ENCODE measurements at regions not wholly inside any gene's neighbourhood (a gene's known extent, or its start where the extent isn't known, plus 50 kb on each side); places are given as distances from the start of the nearest gene placed in this dataset.

DNA sequence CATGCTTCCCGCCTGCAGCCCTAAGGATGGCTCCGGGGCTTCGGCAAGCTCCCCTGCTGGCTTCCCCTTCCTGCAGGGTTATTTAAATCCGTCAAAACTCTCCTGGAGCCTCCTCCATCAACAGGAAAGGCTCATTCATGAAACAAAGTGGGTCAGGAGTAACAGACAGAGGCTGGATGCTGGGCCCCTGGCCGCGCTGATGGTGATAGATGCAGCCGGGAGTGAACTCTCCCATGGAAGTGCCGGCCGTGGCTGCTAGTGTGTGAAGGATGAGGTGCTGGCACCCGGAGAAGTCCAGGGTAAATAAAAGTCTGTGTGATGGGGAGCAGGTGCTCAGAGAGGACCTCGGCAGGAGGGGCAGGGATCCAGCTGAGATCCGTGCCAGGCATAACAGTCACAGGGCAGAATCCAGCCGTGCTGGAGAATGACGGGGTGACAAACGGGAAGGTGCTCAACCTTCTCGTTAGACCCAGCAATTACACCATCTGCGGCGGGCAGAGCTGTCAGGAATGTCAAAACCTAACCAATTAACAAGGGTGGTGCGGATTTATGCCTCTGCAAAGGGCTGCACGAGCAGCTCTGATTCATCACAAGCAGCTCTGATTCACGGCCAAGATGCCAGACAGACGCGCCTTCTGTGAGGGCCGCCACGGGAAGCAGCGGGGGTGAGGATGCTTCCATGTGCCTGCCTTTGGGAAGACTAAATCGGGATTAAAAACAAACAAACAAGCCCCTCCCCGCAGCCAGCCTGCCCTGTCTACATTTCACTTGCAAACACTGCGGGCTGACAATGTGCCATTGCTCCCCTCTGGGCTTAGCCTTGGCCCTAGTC lies 55.6 kb downstream of the SYNE3 start:
- DNase-seq: no peak
- H3K27me3 Mint-ChIP-seq: no peaks in the 10 kb centered on the region
- H3K9me3 Mint-ChIP-seq: no peaks in the 10 kb centered on the region
- Histone ChIP-seq H3K4me3 (ENCODE audit: low read length) (no peak overlapping the region), H3K9me3 (ENCODE audit: low read length) (no peaks in the 10 kb centered on the region), H3K27me3 (ENCODE audit: insufficient read depth, low read length, poor library complexity, severe bottlenecking) (no peaks in the 10 kb centered on the region), H3K27ac (ENCODE audit: low read depth, low read length) (no peak overlapping the region), H3K4me1 (ENCODE audit: insufficient read depth, low read length) (peaks cover 57% of the 10 kb centered on the region), H3K36me3 (ENCODE audit: insufficient read depth, low read length) (peaks cover 12% of the 10 kb centered on the region)
- no peak overlapping the region for H3K4me3 Mint-ChIP-seq
- peak overlapping the region in 7 of 8 donors; percentile 54 to 98 (median 94) for H3K27ac Mint-ChIP-seq
- peaks cover 42 to 57% (median 44%) of the 10 kb centered on the region in 3 donors for H3K4me1 Mint-ChIP-seq
- CTCF ChIA-PET: interaction anchor here (3.7 to 4.5 kb wide), 2 partner anchors 18 to 66 kb away, joined by 11 to 23 read pairs; no protein-coding TSS in a partner anchor
- POLR2A ChIA-PET: no interaction called here
- peaks cover 0 to 59% (median 6%) of the 10 kb centered on the region in 3 donors for H3K36me3 Mint-ChIP-seq

DNA sequence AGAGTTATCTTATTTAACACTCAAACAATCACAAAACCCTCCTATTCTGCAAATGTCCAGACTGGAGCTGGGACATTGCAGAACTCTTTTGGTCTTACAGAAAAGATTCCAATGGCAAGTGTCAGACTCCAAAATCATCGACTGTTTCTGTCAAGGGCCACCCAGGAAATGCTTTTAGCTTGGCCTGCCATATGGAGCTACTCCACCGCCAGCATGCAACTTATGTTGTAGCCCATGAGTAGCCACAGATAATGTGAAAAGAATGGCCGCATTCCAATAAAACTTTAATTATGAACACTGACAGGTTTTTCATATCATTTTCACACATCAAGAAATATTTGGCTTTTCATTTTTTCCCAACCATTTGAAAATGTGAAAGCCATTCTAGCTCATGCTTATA lies 57.5 kb downstream of the SYNE3 start:
- DNase-seq: no peak
- H3K27ac ChIP-seq (ENCODE audit: low read depth, low read length): no peak overlapping the region
- Mint-ChIP-seq H3K4me1 (peaks cover 25 to 37% (median 26%) of the 10 kb centered on the region in 3 donors), H3K9me3 (no peaks in the 10 kb centered on the region), H3K27me3 (no peaks in the 10 kb centered on the region), H3K27ac (peak overlapping the region in 3 of 8 donors; percentile 22 to 80 (median 63)), H3K36me3 (peaks cover 0 to 59% (median 5%) of the 10 kb centered on the region in 3 donors), H3K4me3 (no peak overlapping the region)
- peaks cover 17% of the 10 kb centered on the region for H3K36me3 ChIP-seq (ENCODE audit: insufficient read depth, low read length)
- no peaks in the 10 kb centered on the region for H3K9me3 ChIP-seq (ENCODE audit: low read length)
- peaks cover 37% of the 10 kb centered on the region for H3K4me1 ChIP-seq (ENCODE audit: insufficient read depth, low read length)
- POLR2A ChIA-PET: interaction anchor here (0.7 kb wide), 1 partner anchor 29 kb away, joined by 3 read pairs; no protein-coding TSS in a partner anchor
- no peak overlapping the region for H3K4me3 ChIP-seq (ENCODE audit: low read length)
- H3K27me3 ChIP-seq (ENCODE audit: insufficient read depth, low read length, poor library complexity, severe bottlenecking): no peaks in the 10 kb centered on the region
- CTCF ChIA-PET: interaction anchor here (0.8 to 3.4 kb wide), 7 partner anchors 8 to 68 kb away, joined by 3 to 12 read pairs (median 4); no protein-coding TSS in a partner anchor

DNA sequence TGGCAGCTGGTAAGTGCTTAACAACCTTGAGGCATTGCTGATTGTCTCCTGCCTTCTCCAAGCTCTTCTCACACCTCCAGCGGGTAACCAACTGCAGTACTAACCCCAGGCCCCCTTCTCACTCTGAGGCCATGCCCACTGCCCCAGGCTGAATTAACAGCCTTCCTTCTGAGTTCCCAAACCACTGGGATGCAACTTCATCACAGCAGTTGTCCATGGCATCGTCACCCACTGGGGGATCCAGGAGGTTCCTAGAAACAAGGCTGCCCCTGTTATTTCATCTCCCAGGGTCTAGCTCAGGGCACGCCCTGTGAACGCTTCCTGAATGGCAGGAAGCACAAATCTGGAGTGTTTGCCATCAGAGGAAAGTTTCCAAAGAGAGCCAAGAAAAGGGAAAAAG lies 58.0 kb downstream of the SYNE3 start:
- H3K27ac ChIP-seq (ENCODE audit: low read depth, low read length): no peak overlapping the region
- H3K27me3 ChIP-seq (ENCODE audit: insufficient read depth, low read length, poor library complexity, severe bottlenecking): no peaks in the 10 kb centered on the region
- Mint-ChIP-seq H3K27me3 (no peaks in the 10 kb centered on the region), H3K9me3 (no peaks in the 10 kb centered on the region), H3K36me3 (peaks cover 0 to 57% (median 5%) of the 10 kb centered on the region in 3 donors), H3K4me3 (no peak overlapping the region), H3K4me1 (peaks cover 21 to 33% (median 22%) of the 10 kb centered on the region in 3 donors), H3K27ac (peak overlapping the region in 3 of 8 donors; percentile 22 to 63 (median 41))
- H3K4me1 ChIP-seq (ENCODE audit: insufficient read depth, low read length): peaks cover 33% of the 10 kb centered on the region
- ChIA-PET CTCF (interaction anchor here (0.7 to 3.4 kb wide), 8 partner anchors 8 to 69 kb away, joined by 3 to 12 read pairs (median 3); partner anchors contain the start of gene SYNE3), POLR2A (no interaction called here)
- H3K36me3 ChIP-seq (ENCODE audit: insufficient read depth, low read length): peaks cover 21% of the 10 kb centered on the region
- no peak overlapping the region for H3K4me3 ChIP-seq (ENCODE audit: low read length)
- no peak for DNase-seq
- H3K9me3 ChIP-seq (ENCODE audit: low read length): no peaks in the 10 kb centered on the region

DNA sequence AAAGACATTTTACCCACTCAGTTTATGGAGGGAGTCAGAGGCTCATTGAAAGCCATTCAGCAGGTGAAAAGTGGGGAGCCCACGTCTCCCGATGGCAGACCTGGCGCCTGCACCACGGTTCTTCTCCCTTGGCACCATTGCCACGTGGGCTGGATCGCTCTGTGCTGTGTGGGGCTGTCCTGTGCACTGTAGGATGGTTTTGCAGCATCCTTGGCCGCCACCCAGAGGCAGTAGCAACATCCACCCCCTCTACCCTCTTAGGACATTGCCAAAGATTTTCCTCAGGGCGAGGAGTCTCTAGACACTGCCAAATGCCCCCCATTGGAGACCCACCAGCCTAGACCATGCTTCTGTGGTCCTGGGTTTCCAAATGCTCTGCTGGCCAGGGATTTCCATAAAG lies 60.2 kb downstream of the SYNE3 start:
- H3K9me3 Mint-ChIP-seq: no peaks in the 10 kb centered on the region
- peaks cover 0 to 68% (median 6%) of the 10 kb centered on the region in 3 donors for H3K36me3 Mint-ChIP-seq
- H3K4me3 ChIP-seq (ENCODE audit: low read length): no peak overlapping the region
- no peak overlapping the region for H3K4me3 Mint-ChIP-seq
- no peaks in the 10 kb centered on the region for H3K9me3 ChIP-seq (ENCODE audit: low read length)
- H3K4me1 ChIP-seq (ENCODE audit: insufficient read depth, low read length): peaks cover 11% of the 10 kb centered on the region
- peaks cover 33% of the 10 kb centered on the region for H3K36me3 ChIP-seq (ENCODE audit: insufficient read depth, low read length)
- POLR2A ChIA-PET: no interaction called here
- H3K4me1 Mint-ChIP-seq: peaks cover 0 to 11% (median 0%) of the 10 kb centered on the region in 3 donors
- DNase-seq: no peak
- H3K27me3 ChIP-seq (ENCODE audit: insufficient read depth, low read length, poor library complexity, severe bottlenecking): no peaks in the 10 kb centered on the region
- H3K27ac Mint-ChIP-seq: no peak overlapping the region
- no peaks in the 10 kb centered on the region for H3K27me3 Mint-ChIP-seq
- H3K27ac ChIP-seq (ENCODE audit: low read depth, low read length): no peak overlapping the region
- CTCF ChIA-PET: interaction anchor here (3.4 kb wide), 1 partner anchor 71 kb away, joined by 12 read pairs; no protein-coding TSS in a partner anchor

DNA sequence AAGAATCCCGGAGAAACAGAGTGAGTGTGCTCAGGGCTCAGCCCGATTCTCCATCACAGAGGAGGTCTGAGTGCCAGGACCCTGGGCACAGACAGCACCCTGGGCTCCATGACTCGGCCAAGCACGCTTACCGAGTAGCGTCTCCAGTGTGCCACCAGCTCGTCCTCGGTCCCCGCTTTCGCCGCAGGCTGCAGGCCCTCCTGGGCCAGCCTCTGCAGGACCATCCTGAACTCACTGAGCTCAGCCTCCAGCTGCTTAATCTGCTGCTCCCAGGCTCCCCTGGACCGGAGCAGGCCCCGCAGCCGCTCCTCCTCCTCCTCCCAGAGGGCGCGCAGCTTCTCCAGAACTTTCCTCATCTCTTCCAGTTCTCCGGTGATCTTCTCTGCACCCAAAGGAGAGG lies 61.2 kb downstream of the SYNE3 start:
- H3K9me3 ChIP-seq (ENCODE audit: low read length): no peaks in the 10 kb centered on the region
- Mint-ChIP-seq H3K4me3 (no peak overlapping the region), H3K9me3 (no peaks in the 10 kb centered on the region), H3K27ac (no peak overlapping the region), H3K36me3 (peaks cover 0 to 69% (median 8%) of the 10 kb centered on the region in 3 donors), H3K27me3 (no peaks in the 10 kb centered on the region), H3K4me1 (peaks cover 0 to 5% (median 0%) of the 10 kb centered on the region in 3 donors)
- no peaks in the 10 kb centered on the region for H3K27me3 ChIP-seq (ENCODE audit: insufficient read depth, low read length, poor library complexity, severe bottlenecking)
- H3K4me1 ChIP-seq (ENCODE audit: insufficient read depth, low read length): peaks cover 8% of the 10 kb centered on the region
- DNase-seq: no peak
- ChIA-PET CTCF (interaction anchor here (1.0 kb wide), 2 partner anchors 15 to 17 kb away, joined by 3 to 4 read pairs; no protein-coding TSS in a partner anchor), POLR2A (no interaction called here)
- peaks cover 44% of the 10 kb centered on the region for H3K36me3 ChIP-seq (ENCODE audit: insufficient read depth, low read length)
- H3K4me3 ChIP-seq (ENCODE audit: low read length): no peak overlapping the region
- no peak overlapping the region for H3K27ac ChIP-seq (ENCODE audit: low read depth, low read length)

DNA sequence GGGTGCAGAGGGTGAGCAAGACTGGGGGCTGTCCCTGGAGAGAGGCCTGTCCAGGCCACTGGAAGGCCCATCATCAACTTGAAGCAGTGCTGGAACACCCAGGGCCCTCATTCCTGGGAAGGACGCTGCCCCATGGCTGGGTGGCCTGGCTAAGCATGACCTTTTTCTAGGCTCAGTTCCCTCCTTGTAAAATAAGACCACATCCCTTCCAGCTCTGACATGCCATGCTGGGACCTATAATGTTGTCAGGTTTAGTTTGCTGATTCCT lies 62.8 kb downstream of the SYNE3 start:
- CTCF ChIA-PET: interaction anchor here (0.8 to 3.3 kb wide), 4 partner anchors 10 to 73 kb away, joined by 3 to 16 read pairs (median 4); partner anchors contain the start of gene SYNE3

DNA sequence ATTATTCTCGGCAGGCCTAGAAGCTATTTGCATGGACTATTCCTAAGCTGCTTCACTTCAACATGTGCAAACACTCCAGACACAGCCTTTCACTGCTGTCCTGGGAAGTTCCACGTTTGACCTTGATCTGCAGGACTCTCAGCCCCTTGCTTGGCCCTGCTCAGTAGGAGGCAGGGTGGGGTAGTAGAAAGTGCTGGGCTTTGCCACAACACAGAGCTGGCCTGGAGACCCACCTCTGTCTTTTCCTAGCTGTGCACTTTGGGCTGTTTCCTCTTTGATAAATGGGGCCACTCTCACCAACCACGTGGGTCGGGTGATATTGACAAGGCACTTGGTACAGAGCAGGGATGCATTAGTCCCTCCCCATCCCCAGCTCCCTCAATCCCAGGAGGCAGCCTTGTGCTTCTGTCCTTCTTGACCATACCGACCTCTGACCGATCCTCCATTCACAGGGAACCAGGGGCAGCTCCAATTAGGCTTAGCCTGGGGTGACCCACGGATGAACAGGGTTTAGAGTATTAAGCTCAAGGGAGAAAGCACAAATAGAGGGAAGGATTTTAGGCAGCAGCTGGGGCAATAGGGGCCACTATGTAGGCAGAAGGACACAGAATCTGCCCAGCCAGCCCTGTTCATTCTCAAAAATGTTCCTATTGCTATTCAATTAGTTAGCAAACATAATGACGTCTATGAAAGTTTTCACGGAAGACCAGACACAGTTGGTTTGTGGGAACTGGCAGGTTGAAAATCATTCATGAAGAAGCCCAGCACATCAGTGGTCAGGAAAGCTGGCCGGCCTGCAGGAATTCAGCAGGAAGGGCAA lies 63.3 kb downstream of the SYNE3 start:
- POLR2A ChIA-PET: interaction anchor here (1.3 kb wide), 1 partner anchor 58 kb away, joined by 3 read pairs; no protein-coding TSS in a partner anchor
- no peaks in the 10 kb centered on the region for H3K27me3 ChIP-seq (ENCODE audit: insufficient read depth, low read length, poor library complexity, severe bottlenecking)
- no peak for DNase-seq
- H3K36me3 ChIP-seq (ENCODE audit: insufficient read depth, low read length): peaks cover 52% of the 10 kb centered on the region
- no peaks in the 10 kb centered on the region for H3K9me3 ChIP-seq (ENCODE audit: low read length)
- CTCF ChIA-PET: interaction anchor here (1.0 to 3.3 kb wide), 7 partner anchors 10 to 74 kb away, joined by 3 to 16 read pairs (median 5); partner anchors contain the start of gene SYNE3
- Mint-ChIP-seq H3K4me1 (no peaks in the 10 kb centered on the region), H3K36me3 (peaks cover 3 to 78% (median 9%) of the 10 kb centered on the region in 3 donors), H3K27ac (peak overlapping the region in 4 of 8 donors; percentile 8 to 81 (median 34)), H3K27me3 (no peaks in the 10 kb centered on the region), H3K9me3 (no peaks in the 10 kb centered on the region), H3K4me3 (no peak overlapping the region)
- H3K27ac ChIP-seq (ENCODE audit: low read depth, low read length): no peak overlapping the region
- H3K4me3 ChIP-seq (ENCODE audit: low read length): no peak overlapping the region
- peaks cover under 1% of the 10 kb centered on the region for H3K4me1 ChIP-seq (ENCODE audit: insufficient read depth, low read length)

More for the DNA sequence above, 62.8 kb downstream of the SYNE3 start:
- no peaks in the 10 kb centered on the region for H3K27me3 ChIP-seq (ENCODE audit: insufficient read depth, low read length, poor library complexity, severe bottlenecking)
- no peak overlapping the region for H3K27ac ChIP-seq (ENCODE audit: low read depth, low read length)
- Mint-ChIP-seq H3K27me3 (no peaks in the 10 kb centered on the region), H3K27ac (no peak overlapping the region), H3K9me3 (no peaks in the 10 kb centered on the region), H3K4me1 (peaks cover 0 to 4% (median 0%) of the 10 kb centered on the region in 3 donors), H3K36me3 (peaks cover 3 to 76% (median 9%) of the 10 kb centered on the region in 3 donors), H3K4me3 (no peak overlapping the region)
- POLR2A ChIA-PET: no interaction called here
- peaks cover 6% of the 10 kb centered on the region for H3K4me1 ChIP-seq (ENCODE audit: insufficient read depth, low read length)
- no peaks in the 10 kb centered on the region for H3K9me3 ChIP-seq (ENCODE audit: low read length)
- no peak for DNase-seq
- no peak overlapping the region for H3K4me3 ChIP-seq (ENCODE audit: low read length)
- H3K36me3 ChIP-seq (ENCODE audit: insufficient read depth, low read length): peaks cover 52% of the 10 kb centered on the region
